ENCODE measurements at regions not wholly inside any gene's neighbourhood (a gene's known extent, or its start where the extent isn't known, plus 50 kb on each side); places are given as distances from the start of the nearest gene placed in this dataset.
"Not testable (repeated sequence)": the region's sequence is repeated elsewhere in the genome, so short reads cannot be mapped to it uniquely, and the experiment has no call there.

GRCh38 chr2:198508610-198509009, 704.2 kb downstream of the PLCL1 start:
- TF ChIP-seq POLR2A (IDR thresholded peaks at IDR 0.05; ENCODE audit: low read length); GATA1 (IDR thresholded peaks at IDR 0.05; ENCODE audit: low read depth, low read length): not testable (repeated sequence)
